ENCODE measurements at regions not wholly inside any gene's neighbourhood (a gene's known extent, or its start where the extent isn't known, plus 50 kb on each side); places are given as distances from the start of the nearest gene placed in this dataset.

DNA sequence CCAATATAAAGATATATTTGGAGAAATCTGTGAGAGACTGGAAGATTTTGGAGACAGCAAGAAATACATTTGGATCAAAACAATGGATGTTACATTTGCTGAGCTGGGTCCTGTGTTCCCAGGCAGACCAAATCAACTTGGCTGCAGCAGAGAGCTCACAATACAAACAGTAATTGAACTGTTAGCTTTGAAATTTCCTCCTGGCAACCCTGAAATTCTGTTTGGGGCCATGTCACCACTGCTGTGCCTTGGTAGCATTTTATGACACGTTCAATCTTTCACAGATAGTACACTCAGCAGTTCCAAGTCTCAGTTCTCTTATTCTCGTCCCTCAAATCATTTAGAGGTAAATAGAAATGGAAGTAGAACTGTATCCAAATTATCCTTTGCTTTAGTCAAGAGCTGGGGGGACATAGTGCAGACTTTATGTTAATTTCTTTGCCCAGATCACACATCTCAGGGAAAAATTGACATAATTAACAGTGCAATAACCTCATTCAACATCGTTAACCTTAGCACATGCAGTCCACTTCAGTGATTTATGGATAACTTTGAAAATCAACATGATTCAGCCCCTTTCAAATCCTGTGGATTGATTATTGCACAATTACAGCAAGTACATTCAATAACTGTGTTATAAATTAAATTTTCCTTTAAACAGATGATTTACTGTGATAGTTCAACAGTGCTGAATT is 277.4 kb upstream of the MC4R start:
- H3K27ac ChIP-seq (ENCODE audit: extremely low read depth, low read depth, low read length): no peak overlapping the region
- ATAC-seq (no peak), DNase-seq (ENCODE audit: extremely low read depth in 1 of 4, low spot score in 3 of 4) (no peak), FAIRE-seq (no peak)
- H3K79me2 ChIP-seq (ENCODE audit: control insufficient read depth, insufficient read depth, low read length): no peaks in the 10 kb centered on the region
- no peaks in the 10 kb centered on the region for H3K4me1 ChIP-seq (replicated peaks in 1 of 2; ENCODE audit: control insufficient read depth in 2 of 2, insufficient read depth in 2 of 2, low read length in 2 of 2)
- 0% methylated on average over 3 of the region's 3 CpGs for WGBS (ENCODE audit: insufficient coverage, low coverage, missing lambda C conversion rate)
- CTCF ChIA-PET (ENCODE audit: low intra/inter-chr PET ratio): no interaction called here
- no peaks in the 10 kb centered on the region for H3K9me3 ChIP-seq (replicated peaks; ENCODE audit: control insufficient read depth, insufficient read depth, low read depth, low read length)
- in situ Hi-C loops (cut with MboI) (no loop called here), intact Hi-C loops (cut with micrococcal nuclease) (no loop called here)
- no peaks in the 10 kb centered on the region for H3K27me3 ChIP-seq (ENCODE audit: control insufficient read depth in 2 of 2, insufficient read depth in 2 of 2, low read length in 2 of 2)
- no peaks in the 10 kb centered on the region for H3K36me3 ChIP-seq (ENCODE audit: control insufficient read depth, insufficient read depth, low read length)
- no TSS peak for BruUV-seq (replicated peaks)
- no peak for TF ChIP-seq ZC3H8 (IDR thresholded peaks at IDR 0.05)
- no peak for TF ChIP-seq KLF16 (IDR thresholded peaks at IDR 0.05)
- TF ChIP-seq CREB1 (IDR thresholded peaks at IDR 0.05): no peak
- no peak for TF ChIP-seq CREB1 (CRISPR knock-in tag; IDR thresholded peaks at IDR 0.05)
- TF ChIP-seq RBM14 (IDR thresholded peaks at IDR 0.05; ENCODE audit: borderline replicate concordance, insufficient read depth, low read depth, low read length): no peak
- no peak overlapping the region for H3K4me3 ChIP-seq
- POLR2A ChIA-PET: no interaction called here
- no peak overlapping the region for H3K4me2 ChIP-seq (ENCODE audit: insufficient read depth, low read length)
- no peak overlapping the region for H3K9ac ChIP-seq (ENCODE audit: insufficient read depth in 1 of 2, low read depth in 2 of 2, low read length in 2 of 2)
- H4K20me1 ChIP-seq (replicated peaks; ENCODE audit: control insufficient read depth, insufficient read depth, low read length): no peaks in the 10 kb centered on the region
- no peaks in the 10 kb centered on the region for H3K9me1 ChIP-seq (ENCODE audit: control insufficient read depth, insufficient read depth, low read length)
- no peak overlapping the region for H2AFZ ChIP-seq (ENCODE audit: low read depth, low read length)

DNA sequence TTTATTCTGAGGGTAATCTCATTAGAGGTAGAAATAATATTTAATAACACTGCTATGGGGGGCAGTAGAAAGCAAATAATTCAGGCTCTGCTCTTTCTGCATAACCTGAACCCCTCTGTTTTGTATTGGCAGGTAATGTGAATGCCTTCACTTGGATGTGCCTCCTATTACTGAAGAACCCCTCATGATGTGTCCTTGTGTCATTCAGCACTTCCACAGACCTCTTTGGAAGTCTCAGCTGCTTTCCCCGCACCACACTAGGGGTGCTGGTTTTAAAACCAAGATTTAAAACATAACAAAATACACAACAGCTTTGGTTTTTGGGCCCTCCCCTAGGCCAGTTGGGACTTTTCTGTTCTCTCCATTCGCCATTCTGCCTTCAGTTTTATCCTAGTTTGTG is 281.7 kb upstream of the MC4R start:
- Histone ChIP-seq H3K9me1 (ENCODE audit: control insufficient read depth, insufficient read depth, low read length) (no peaks in the 10 kb centered on the region), H3K79me2 (ENCODE audit: control insufficient read depth, insufficient read depth, low read length) (no peaks in the 10 kb centered on the region), H3K4me2 (ENCODE audit: insufficient read depth, low read length) (no peak overlapping the region), H3K27ac (ENCODE audit: extremely low read depth, low read depth, low read length) (no peak overlapping the region), H3K4me1 (replicated peaks in 1 of 2; ENCODE audit: control insufficient read depth in 2 of 2, insufficient read depth in 2 of 2, low read length in 2 of 2) (no peaks in the 10 kb centered on the region), H3K9ac (ENCODE audit: insufficient read depth in 1 of 2, low read depth in 2 of 2, low read length in 2 of 2) (no peak overlapping the region), H3K4me3 (no peak overlapping the region), H3K36me3 (ENCODE audit: control insufficient read depth, insufficient read depth, low read length) (no peaks in the 10 kb centered on the region), H3K27me3 (ENCODE audit: control insufficient read depth in 2 of 2, insufficient read depth in 2 of 2, low read length in 2 of 2) (no peaks in the 10 kb centered on the region), H4K20me1 (replicated peaks; ENCODE audit: control insufficient read depth, insufficient read depth, low read length) (no peaks in the 10 kb centered on the region), H3K9me3 (replicated peaks; ENCODE audit: control insufficient read depth, insufficient read depth, low read depth, low read length) (no peaks in the 10 kb centered on the region), H2AFZ (ENCODE audit: low read depth, low read length) (no peak overlapping the region)
- no TSS peak for BruUV-seq (replicated peaks)
- POLR2A ChIA-PET: no interaction called here
- CTCF ChIA-PET (ENCODE audit: low intra/inter-chr PET ratio): no interaction called here
- TF ChIP-seq NRF1 (conservative IDR thresholded peaks at IDR 0.05 in 1 of 2, IDR thresholded peaks at IDR 0.05 in 1 of 2) (no peak), TARDBP (IDR thresholded peaks at IDR 0.05) (no peak), HNRNPLL (IDR thresholded peaks at IDR 0.05; ENCODE audit: low read depth, low read length, poor library complexity, severe bottlenecking) (no peak)
- intact Hi-C loops (cut with micrococcal nuclease) (no loop called here), in situ Hi-C loops (cut with MboI) (no loop called here)
- FAIRE-seq (no peak), ATAC-seq (no peak), DNase-seq (ENCODE audit: extremely low read depth in 1 of 4, low spot score in 3 of 4) (no peak)
- WGBS (ENCODE audit: insufficient coverage, low coverage, missing lambda C conversion rate): 0% methylated on average over 2 of the region's 2 CpGs
